Transverse colon (tissue), 4 donors: ENCODE measurements at regions not wholly inside any gene's neighbourhood (a gene's known extent, or its start where the extent isn't known, plus 50 kb on each side); places are given as distances from the start of the nearest gene placed in this dataset.

Experiments
- CTCF ChIP-seq, 5 experiments: fragments of 200-600 bp in 3 of 5; fragments of 450-650 bp in 2 of 5; sonication (generic) in 3 of 5; IDR thresholded peaks; 1 replicate in 2 of 5; 2 replicates in 3 of 5; pipeline ENCODE4 v1.5.1; 2016 to 2017; ENCODE audit warnings: antibody characterized with exemption in 5 of 5, inconsistent platforms in 3 of 5, mild to moderate bottlenecking in 2 of 5, moderate library complexity in 1 of 5
- EP300 ChIP-seq: sonication (generic); formaldehyde crosslinking; IDR thresholded peaks from one replicate; pipeline ENCODE4 v1.6.1; 2017; ENCODE audit warnings: antibody characterized with exemption, low read depth
- POLR2A ChIP-seq: fragments of 450-650 bp; IDR thresholded peaks from one replicate; pipeline ENCODE4 v1.6.1; 2016; ENCODE audit warnings: antibody characterized with exemption, mild to moderate bottlenecking, moderate library complexity
- POLR2AphosphoS5 ChIP-seq, 3 donors: sonication (generic); formaldehyde crosslinking; IDR thresholded peaks; one replicate each; pipeline ENCODE4 v1.6.1; 2016; ENCODE audit warnings: antibody characterized with exemption in 3 of 3

- TF ChIP-seq CTCF (IDR thresholded peaks at IDR 0.05) (no peak), POLR2AphosphoS5 (IDR thresholded peaks at IDR 0.05) (no peak), POLR2A (no peak), EP300 (no peak)
Observed at GRCh38 chr1:75985827-75986226, 53.6 kb upstream of the ASB17 start.
